ENCODE measurements at regions not wholly inside any gene's neighbourhood (a gene's known extent, or its start where the extent isn't known, plus 50 kb on each side); places are given as distances from the start of the nearest gene placed in this dataset.
A peak's percentile ranks its signal among the peaks of the same experiment; 100 is the strongest.
"Not testable (repeated sequence)": the region's sequence is repeated elsewhere in the genome, so short reads cannot be mapped to it uniquely, and the experiment has no call there.

DNA sequence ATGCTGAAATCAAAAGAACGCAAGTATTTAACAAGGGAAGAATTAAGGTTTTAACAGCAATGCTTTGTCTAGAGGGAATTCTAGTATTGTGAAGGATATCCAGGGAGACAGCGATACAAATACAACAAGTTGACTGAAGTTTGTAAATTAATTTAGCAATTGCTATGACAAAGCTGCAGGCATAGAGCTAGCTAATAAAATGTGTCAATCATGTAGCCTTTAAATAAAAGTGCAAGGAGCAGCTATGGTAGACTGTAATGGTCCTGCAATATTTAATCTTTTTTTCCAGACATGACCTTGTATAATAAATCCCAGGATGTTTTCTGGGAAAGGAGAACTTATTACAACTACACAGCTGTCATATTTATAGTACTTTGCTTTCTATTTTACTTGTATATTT, 779.3 kb downstream of the SLITRK5 start:
- no peaks in the 10 kb centered on the region for H3K27me3 ChIP-seq (ENCODE audit: control insufficient read depth in 2 of 2, insufficient read depth in 1 of 2, low read length in 1 of 2)
- no peak overlapping the region for H3K4me3 ChIP-seq (ENCODE audit: low read length in 2 of 2)
- WGBS = 46% methylated on average over 2 of the region's 2 CpGs
- H3K9me3 ChIP-seq (ENCODE audit: control insufficient read depth in 2 of 2, insufficient read depth in 1 of 2, low read length in 1 of 2) = no peaks in the 10 kb centered on the region
- DNase-seq (ENCODE audit: low read depth in 6 of 9, low spot score in 9 of 9) = no peak
- no peak overlapping the region for H3K27ac ChIP-seq (ENCODE audit: low read depth in 1 of 2, low read length in 1 of 2)
- H3K36me3 ChIP-seq (ENCODE audit: control insufficient read depth in 2 of 2, insufficient read depth in 2 of 2, low read length in 1 of 2) = no peaks in the 10 kb centered on the region
- no peaks in the 10 kb centered on the region for H3K4me1 ChIP-seq (ENCODE audit: control insufficient read depth in 2 of 2, insufficient read depth in 2 of 2, low read length in 2 of 2)

DNA sequence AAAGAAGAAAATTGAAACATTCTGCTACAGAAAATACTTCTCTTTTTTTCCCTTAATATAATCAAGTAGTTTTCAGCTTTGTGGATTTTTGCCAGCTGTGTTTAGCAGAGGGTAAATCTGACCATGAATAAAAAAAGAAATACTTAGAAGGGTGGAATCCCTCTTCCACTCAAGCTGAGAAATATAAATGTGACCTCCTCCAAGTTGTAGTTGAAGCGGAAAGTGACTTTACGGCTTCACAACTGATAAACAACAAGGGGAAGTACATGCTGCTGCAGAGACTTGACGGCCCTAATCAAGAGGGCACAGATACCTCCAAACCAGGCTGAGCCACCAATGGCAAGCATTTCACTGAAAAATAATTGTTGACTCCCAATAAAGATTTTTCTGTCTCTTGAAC, 785.0 kb downstream of the SLITRK5 start:
- WGBS = 49% methylated on average over 3 of the region's 3 CpGs
- DNase-seq (ENCODE audit: low read depth in 6 of 9, low spot score in 9 of 9) = peak in 1 of 9 donors; percentile 2
- Histone ChIP-seq H3K4me3 (ENCODE audit: low read length in 2 of 2) (no peak overlapping the region), H3K4me1 (ENCODE audit: control insufficient read depth in 2 of 2, insufficient read depth in 2 of 2, low read length in 2 of 2) (no peaks in the 10 kb centered on the region), H3K9me3 (ENCODE audit: control insufficient read depth in 2 of 2, insufficient read depth in 1 of 2, low read length in 1 of 2) (no peaks in the 10 kb centered on the region), H3K36me3 (ENCODE audit: control insufficient read depth in 2 of 2, insufficient read depth in 2 of 2, low read length in 1 of 2) (no peaks in the 10 kb centered on the region), H3K27me3 (ENCODE audit: control insufficient read depth in 2 of 2, insufficient read depth in 1 of 2, low read length in 1 of 2) (no peaks in the 10 kb centered on the region), H3K27ac (ENCODE audit: low read depth in 1 of 2, low read length in 1 of 2) (no peak overlapping the region)

DNA sequence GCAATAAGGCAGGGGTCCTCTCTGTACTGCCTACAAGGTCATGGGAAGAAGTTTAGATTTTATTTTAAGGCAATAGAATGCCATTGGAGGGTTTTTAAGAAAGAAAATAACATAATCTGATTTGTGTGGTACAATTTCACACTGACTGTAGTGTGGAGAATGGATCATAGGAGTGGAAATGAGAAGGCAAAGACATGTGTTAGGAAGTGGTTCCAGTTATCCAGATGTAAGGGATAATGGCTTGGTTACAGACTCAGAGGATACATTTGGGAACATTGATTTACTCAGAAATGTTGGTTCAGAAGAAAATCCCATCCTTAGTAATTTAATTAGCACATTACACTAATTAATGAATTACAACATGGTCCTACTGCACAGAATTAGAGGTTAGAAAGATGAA, 788.2 kb downstream of the SLITRK5 start:
- Histone ChIP-seq H3K27me3 (ENCODE audit: control insufficient read depth in 2 of 2, insufficient read depth in 1 of 2, low read length in 1 of 2) (no peaks in the 10 kb centered on the region), H3K4me1 (ENCODE audit: control insufficient read depth in 2 of 2, insufficient read depth in 2 of 2, low read length in 2 of 2) (no peaks in the 10 kb centered on the region), H3K9me3 (ENCODE audit: control insufficient read depth in 2 of 2, insufficient read depth in 1 of 2, low read length in 1 of 2) (no peaks in the 10 kb centered on the region), H3K27ac (ENCODE audit: low read depth in 1 of 2, low read length in 1 of 2) (no peak overlapping the region), H3K36me3 (ENCODE audit: control insufficient read depth in 2 of 2, insufficient read depth in 2 of 2, low read length in 1 of 2) (no peaks in the 10 kb centered on the region), H3K4me3 (ENCODE audit: low read length in 2 of 2) (no peak overlapping the region)
- no peak for DNase-seq (ENCODE audit: low read depth in 6 of 9, low spot score in 9 of 9)

DNA sequence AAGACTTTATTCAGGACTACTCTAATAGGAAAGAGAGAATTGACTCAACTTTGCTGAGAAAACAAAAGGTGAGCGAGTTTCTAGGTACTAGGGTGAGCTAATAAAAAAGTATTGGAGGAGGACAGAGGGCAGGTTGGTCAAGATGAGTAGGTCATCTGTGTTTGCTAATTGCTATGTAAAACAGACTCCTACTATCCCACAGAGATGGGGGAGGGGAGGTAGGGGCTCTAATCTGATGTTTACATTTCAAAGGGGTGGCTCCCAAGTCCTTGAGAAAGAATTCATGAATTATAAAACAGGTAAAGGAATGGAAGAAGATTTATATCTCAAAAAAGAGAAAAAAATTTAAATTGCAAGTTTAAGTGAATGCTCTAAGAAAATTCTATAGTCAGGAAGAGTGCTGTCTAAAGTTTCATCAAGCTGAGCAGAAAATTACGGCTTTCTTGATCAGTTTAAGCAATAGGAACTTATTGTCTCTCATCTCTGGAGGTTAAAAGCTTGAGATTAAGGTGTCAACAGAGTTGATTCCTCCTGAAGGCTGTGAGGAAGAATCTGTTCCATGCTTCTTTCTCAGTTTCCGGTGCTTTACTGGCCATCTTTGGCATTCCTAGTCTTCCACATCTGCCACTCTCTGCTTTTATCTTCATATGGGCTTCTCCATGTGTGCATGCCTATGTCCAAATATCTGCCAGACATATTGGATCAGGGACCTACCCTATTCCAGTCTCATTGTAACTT, 790.3 kb downstream of the SLITRK5 start:
- WGBS = 94% methylated on average over 3 of the region's 3 CpGs
- Histone ChIP-seq H3K9me3 (ENCODE audit: control insufficient read depth in 2 of 2, insufficient read depth in 1 of 2, low read length in 1 of 2) (no peaks in the 10 kb centered on the region), H3K4me3 (ENCODE audit: low read length in 2 of 2) (no peak overlapping the region), H3K27me3 (ENCODE audit: control insufficient read depth in 2 of 2, insufficient read depth in 1 of 2, low read length in 1 of 2) (no peaks in the 10 kb centered on the region), H3K36me3 (ENCODE audit: control insufficient read depth in 2 of 2, insufficient read depth in 2 of 2, low read length in 1 of 2) (no peaks in the 10 kb centered on the region), H3K27ac (ENCODE audit: low read depth in 1 of 2, low read length in 1 of 2) (no peak overlapping the region), H3K4me1 (ENCODE audit: control insufficient read depth in 2 of 2, insufficient read depth in 2 of 2, low read length in 2 of 2) (no peaks in the 10 kb centered on the region)
- no peak for DNase-seq (ENCODE audit: low read depth in 6 of 9, low spot score in 9 of 9)

DNA sequence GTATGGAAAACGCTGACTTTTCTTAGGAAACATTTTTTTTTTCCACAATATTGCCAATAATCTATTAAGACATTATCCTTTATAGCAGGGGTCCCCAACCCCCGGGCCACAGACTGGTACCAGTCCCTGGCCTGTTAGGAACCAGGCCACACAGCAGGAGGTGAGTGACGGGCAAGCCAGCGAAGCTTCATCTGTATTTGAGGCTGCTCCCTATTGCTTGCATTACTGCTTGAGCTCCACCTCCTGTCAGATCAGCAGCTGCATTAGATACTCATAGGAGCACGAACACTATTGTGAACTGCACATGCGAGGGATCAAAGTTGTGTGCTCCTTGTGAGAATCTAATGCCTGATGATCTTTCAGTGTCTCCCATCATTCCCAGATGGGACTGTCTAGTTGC, 793.7 kb downstream of the SLITRK5 start:
- no peak overlapping the region for H3K27ac ChIP-seq (ENCODE audit: low read depth in 1 of 2, low read length in 1 of 2)
- no peak for DNase-seq (ENCODE audit: low read depth in 6 of 9, low spot score in 9 of 9)
- no peaks in the 10 kb centered on the region for H3K36me3 ChIP-seq (ENCODE audit: control insufficient read depth in 2 of 2, insufficient read depth in 2 of 2, low read length in 1 of 2)
- no peaks in the 10 kb centered on the region for H3K4me1 ChIP-seq (ENCODE audit: control insufficient read depth in 2 of 2, insufficient read depth in 2 of 2, low read length in 2 of 2)
- no peaks in the 10 kb centered on the region for H3K9me3 ChIP-seq (ENCODE audit: control insufficient read depth in 2 of 2, insufficient read depth in 1 of 2, low read length in 1 of 2)
- 90% methylated on average over 6 of the region's 6 CpGs for WGBS
- H3K4me3 ChIP-seq (ENCODE audit: low read length in 2 of 2) = no peak overlapping the region
- no peaks in the 10 kb centered on the region for H3K27me3 ChIP-seq (ENCODE audit: control insufficient read depth in 2 of 2, insufficient read depth in 1 of 2, low read length in 1 of 2)

DNA sequence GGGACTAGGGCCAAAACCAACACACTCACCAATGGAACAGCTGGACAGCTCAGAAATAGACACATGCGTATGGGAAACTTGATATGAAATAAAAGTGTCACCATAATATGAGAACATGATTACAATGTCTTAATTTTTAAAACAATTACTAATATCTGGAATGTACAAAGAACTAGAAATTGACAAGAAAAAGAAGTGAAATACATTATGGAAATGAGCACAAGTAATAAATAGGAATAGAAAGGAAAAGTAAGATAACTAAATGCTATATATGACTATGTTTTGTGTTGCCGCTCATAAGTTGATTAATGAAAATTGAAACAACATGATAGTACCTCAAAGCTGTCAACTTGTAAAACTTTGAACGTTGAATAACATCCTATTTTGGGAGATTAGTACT, 801.1 kb downstream of the SLITRK5 start:
- WGBS = 90% methylated on average over 3 of the region's 3 CpGs
- no peak for DNase-seq (ENCODE audit: low read depth in 6 of 9, low spot score in 9 of 9)
- Histone ChIP-seq H3K9me3 (ENCODE audit: control insufficient read depth in 2 of 2, insufficient read depth in 1 of 2, low read length in 1 of 2) (no peaks in the 10 kb centered on the region), H3K27me3 (ENCODE audit: control insufficient read depth in 2 of 2, insufficient read depth in 1 of 2, low read length in 1 of 2) (no peaks in the 10 kb centered on the region), H3K36me3 (ENCODE audit: control insufficient read depth in 2 of 2, insufficient read depth in 2 of 2, low read length in 1 of 2) (no peaks in the 10 kb centered on the region), H3K4me3 (ENCODE audit: low read length in 2 of 2) (no peak overlapping the region), H3K4me1 (ENCODE audit: control insufficient read depth in 2 of 2, insufficient read depth in 2 of 2, low read length in 2 of 2) (no peaks in the 10 kb centered on the region), H3K27ac (ENCODE audit: low read depth in 1 of 2, low read length in 1 of 2) (no peak overlapping the region)

DNA sequence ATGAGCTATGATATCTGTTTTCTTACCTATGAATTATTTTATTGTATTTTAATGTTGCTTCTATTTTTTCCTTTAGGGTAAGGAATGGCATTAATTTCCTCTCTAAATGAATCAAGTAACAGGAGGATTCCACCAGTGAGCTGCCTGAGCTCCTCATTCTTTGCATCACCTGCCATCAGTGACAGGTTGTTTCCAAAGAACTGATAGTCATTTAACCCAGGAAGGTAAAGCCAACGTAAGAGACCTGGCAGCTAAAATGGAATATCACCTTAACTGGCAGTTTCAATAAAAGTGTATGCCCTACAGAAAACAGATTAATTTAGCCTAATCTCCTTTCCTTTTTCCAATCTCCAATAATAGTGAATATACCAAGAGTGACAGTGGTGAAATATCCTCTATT, 812.0 kb downstream of the SLITRK5 start:
- Histone ChIP-seq H3K36me3 (ENCODE audit: control insufficient read depth in 2 of 2, insufficient read depth in 2 of 2, low read length in 1 of 2) (no peaks in the 10 kb centered on the region), H3K9me3 (ENCODE audit: control insufficient read depth in 2 of 2, insufficient read depth in 1 of 2, low read length in 1 of 2) (no peaks in the 10 kb centered on the region), H3K4me3 (ENCODE audit: low read length in 2 of 2) (no peak overlapping the region), H3K27me3 (ENCODE audit: control insufficient read depth in 2 of 2, insufficient read depth in 1 of 2, low read length in 1 of 2) (no peaks in the 10 kb centered on the region), H3K4me1 (ENCODE audit: control insufficient read depth in 2 of 2, insufficient read depth in 2 of 2, low read length in 2 of 2) (no peaks in the 10 kb centered on the region), H3K27ac (ENCODE audit: low read depth in 1 of 2, low read length in 1 of 2) (no peak overlapping the region)
- WGBS = 91% methylated on average over 1 of the region's 1 CpG
- DNase-seq (ENCODE audit: low read depth in 6 of 9, low spot score in 9 of 9) = no peak

DNA sequence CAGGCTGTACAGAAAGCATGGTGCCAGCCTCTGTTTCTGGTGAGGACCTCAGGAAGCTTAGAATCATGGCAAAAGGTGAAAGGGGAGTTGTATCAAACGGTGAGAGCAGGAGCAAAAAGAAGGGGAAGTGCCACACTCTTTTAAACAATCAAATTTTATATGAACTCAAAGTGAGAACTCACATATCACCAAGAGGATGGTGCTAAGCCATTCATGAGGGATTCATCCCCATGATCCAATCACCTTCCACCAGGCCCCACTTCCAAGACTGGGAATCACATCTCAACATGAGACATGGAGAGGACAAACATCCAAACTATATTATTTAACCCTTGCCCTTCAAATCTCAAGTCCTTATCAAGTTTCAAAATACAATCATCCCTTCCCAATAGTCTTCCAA, 836.7 kb downstream of the SLITRK5 start:
- WGBS = 86% methylated on average over 1 of the region's 1 CpG
- no peaks in the 10 kb centered on the region for H3K4me1 ChIP-seq (ENCODE audit: control insufficient read depth in 2 of 2, insufficient read depth in 2 of 2, low read length in 2 of 2)

DNA sequence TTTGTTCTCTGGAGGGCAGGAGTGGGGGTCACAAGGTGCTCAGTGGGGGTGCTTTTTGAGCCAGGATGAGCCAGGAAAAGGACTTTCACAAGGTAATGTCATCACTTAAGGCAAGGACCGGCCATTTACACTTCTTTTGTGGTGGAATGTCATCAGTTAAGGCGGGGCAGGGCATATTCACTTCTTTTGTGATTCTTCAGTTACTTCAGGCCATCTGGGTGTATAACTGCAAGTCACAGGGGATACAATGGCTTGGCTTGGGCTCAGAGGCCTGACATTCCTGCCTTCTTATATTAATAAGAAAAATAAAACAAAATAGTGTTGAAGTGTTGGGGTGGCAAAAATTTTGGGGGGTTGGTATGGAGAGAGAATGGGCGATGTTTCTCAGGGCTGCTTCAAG, 841.8 kb downstream of the SLITRK5 start:
- not testable (repeated sequence) for H3K27ac ChIP-seq (ENCODE audit: low read depth in 1 of 2, low read length in 1 of 2); H3K27me3 ChIP-seq (ENCODE audit: control insufficient read depth in 2 of 2, insufficient read depth in 1 of 2, low read length in 1 of 2); H3K9me3 ChIP-seq (ENCODE audit: control insufficient read depth in 2 of 2, insufficient read depth in 1 of 2, low read length in 1 of 2); H3K36me3 ChIP-seq (ENCODE audit: control insufficient read depth in 2 of 2, insufficient read depth in 2 of 2, low read length in 1 of 2); DNase-seq (ENCODE audit: low read depth in 6 of 9, low spot score in 9 of 9); H3K4me1 ChIP-seq (ENCODE audit: control insufficient read depth in 2 of 2, insufficient read depth in 2 of 2, low read length in 2 of 2); H3K4me3 ChIP-seq (ENCODE audit: low read length in 2 of 2)
- WGBS = 98% methylated on average over 2 of the region's 3 CpGs

More for the DNA sequence above, 836.7 kb downstream of the SLITRK5 start:
- DNase-seq (ENCODE audit: low read depth in 6 of 9, low spot score in 9 of 9) = no peak
- H3K4me3 ChIP-seq (ENCODE audit: low read length in 2 of 2) = no peak overlapping the region
- no peaks in the 10 kb centered on the region for H3K36me3 ChIP-seq (ENCODE audit: control insufficient read depth in 2 of 2, insufficient read depth in 2 of 2, low read length in 1 of 2)
- no peak overlapping the region for H3K27ac ChIP-seq (ENCODE audit: low read depth in 1 of 2, low read length in 1 of 2)
- peaks cover 0 to 10% of the 10 kb centered on the region in 2 donors for H3K9me3 ChIP-seq (ENCODE audit: control insufficient read depth in 2 of 2, insufficient read depth in 1 of 2, low read length in 1 of 2)
- no peaks in the 10 kb centered on the region for H3K27me3 ChIP-seq (ENCODE audit: control insufficient read depth in 2 of 2, insufficient read depth in 1 of 2, low read length in 1 of 2)

All from thymus (tissue), 11 donors.